Ishikawa (cell line): ENCODE measurements at regions not wholly inside any gene's neighbourhood (a gene's known extent, or its start where the extent isn't known, plus 50 kb on each side); places are given as distances from the start of the nearest gene placed in this dataset.

Experiments used
- CEBPB ChIP-seq: IDR thresholded peaks from 2 replicates; pipeline ENCODE4 v1.6.1; 2012
- CREB1 ChIP-seq: IDR thresholded peaks from 2 replicates; pipeline ENCODE4 v1.6.1; 2012; ENCODE audit warnings: low read depth
- EGR1 ChIP-seq: IDR thresholded peaks from 2 replicates; pipeline ENCODE4 v1.6.1; 2012
- EP300 ChIP-seq: IDR thresholded peaks from 2 replicates; pipeline ENCODE4 v1.6.1; 2012; ENCODE audit warnings: borderline replicate concordance
- FOXM1 ChIP-seq: IDR thresholded peaks from 2 replicates; pipeline ENCODE4 v1.6.1; 2012; ENCODE audit warnings: low read depth, borderline replicate concordance
- NFIC ChIP-seq: IDR thresholded peaks from 2 replicates; pipeline ENCODE4 v1.6.1; 2012
- RAD21 ChIP-seq: IDR thresholded peaks from 2 replicates; pipeline ENCODE4 v1.6.1; 2012; ENCODE audit warnings: low read depth
- TAF1 ChIP-seq: IDR thresholded peaks from 2 replicates; pipeline ENCODE4 v1.6.1; 2012; ENCODE audit warnings: low read depth, mild to moderate bottlenecking
- TCF12 ChIP-seq: IDR thresholded peaks from 2 replicates; pipeline ENCODE4 v1.6.1; 2012; ENCODE audit warnings: low read depth
- TEAD4 ChIP-seq: IDR thresholded peaks from 2 replicates; pipeline ENCODE4 v1.6.1; 2012
- YY1 ChIP-seq: IDR thresholded peaks from 2 replicates; pipeline ENCODE4 v1.6.1; 2012; ENCODE audit warnings: low read depth
- ZBTB7A ChIP-seq: IDR thresholded peaks from 2 replicates; pipeline ENCODE4 v1.6.1; 2012; ENCODE audit warnings: low read depth
- TF ChIP-seq, protein P1 (sequence below): IDR thresholded peaks from 2 replicates; pipeline ENCODE4 v1.6.1; 2012
- TF ChIP-seq, protein P2 (sequence below): IDR thresholded peaks from 2 replicates; pipeline ENCODE4 v1.6.1; 2012; ENCODE audit warnings: low read depth, mild to moderate bottlenecking
- TF ChIP-seq, protein P3 (sequence below): IDR thresholded peaks from 2 replicates; pipeline ENCODE4 v1.6.1; 2012

DNA sequence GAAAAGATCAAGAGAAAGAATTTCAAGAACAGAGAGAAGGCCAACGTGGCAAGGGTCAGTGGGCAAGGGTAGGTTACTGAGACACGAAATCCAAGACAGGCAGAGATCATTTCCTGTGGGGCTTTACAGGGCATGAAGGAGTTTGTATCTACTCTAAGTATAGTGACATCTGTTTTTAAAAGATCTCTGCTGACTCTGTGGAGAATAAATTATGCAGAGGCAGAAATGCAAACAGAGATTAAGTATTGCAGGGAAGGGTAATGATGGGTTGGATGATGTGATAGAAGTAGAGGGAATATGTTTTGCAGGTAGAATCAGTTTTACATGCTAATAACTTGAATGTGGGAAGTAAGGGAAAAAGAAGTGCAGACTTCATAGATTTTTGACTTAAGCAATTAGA is 243.5 kb downstream of the FRK start:
- TF ChIP-seq, protein P1, sequence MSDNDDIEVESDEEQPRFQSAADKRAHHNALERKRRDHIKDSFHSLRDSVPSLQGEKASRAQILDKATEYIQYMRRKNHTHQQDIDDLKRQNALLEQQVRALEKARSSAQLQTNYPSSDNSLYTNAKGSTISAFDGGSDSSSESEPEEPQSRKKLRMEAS: no peak
- TF ChIP-seq FOXM1 (no peak), EGR1 (no peak), CREB1 (no peak), TAF1 (no peak), EP300 (no peak), YY1 (no peak), ZBTB7A (no peak), CEBPB (no peak), RAD21 (no peak), TCF12 (no peak), NFIC (no peak), TEAD4 (no peak)
- TF ChIP-seq, protein P2, sequence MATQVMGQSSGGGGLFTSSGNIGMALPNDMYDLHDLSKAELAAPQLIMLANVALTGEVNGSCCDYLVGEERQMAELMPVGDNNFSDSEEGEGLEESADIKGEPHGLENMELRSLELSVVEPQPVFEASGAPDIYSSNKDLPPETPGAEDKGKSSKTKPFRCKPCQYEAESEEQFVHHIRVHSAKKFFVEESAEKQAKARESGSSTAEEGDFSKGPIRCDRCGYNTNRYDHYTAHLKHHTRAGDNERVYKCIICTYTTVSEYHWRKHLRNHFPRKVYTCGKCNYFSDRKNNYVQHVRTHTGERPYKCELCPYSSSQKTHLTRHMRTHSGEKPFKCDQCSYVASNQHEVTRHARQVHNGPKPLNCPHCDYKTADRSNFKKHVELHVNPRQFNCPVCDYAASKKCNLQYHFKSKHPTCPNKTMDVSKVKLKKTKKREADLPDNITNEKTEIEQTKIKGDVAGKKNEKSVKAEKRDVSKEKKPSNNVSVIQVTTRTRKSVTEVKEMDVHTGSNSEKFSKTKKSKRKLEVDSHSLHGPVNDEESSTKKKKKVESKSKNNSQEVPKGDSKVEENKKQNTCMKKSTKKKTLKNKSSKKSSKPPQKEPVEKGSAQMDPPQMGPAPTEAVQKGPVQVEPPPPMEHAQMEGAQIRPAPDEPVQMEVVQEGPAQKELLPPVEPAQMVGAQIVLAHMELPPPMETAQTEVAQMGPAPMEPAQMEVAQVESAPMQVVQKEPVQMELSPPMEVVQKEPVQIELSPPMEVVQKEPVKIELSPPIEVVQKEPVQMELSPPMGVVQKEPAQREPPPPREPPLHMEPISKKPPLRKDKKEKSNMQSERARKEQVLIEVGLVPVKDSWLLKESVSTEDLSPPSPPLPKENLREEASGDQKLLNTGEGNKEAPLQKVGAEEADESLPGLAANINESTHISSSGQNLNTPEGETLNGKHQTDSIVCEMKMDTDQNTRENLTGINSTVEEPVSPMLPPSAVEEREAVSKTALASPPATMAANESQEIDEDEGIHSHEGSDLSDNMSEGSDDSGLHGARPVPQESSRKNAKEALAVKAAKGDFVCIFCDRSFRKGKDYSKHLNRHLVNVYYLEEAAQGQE: no peak
- TF ChIP-seq, protein P3, sequence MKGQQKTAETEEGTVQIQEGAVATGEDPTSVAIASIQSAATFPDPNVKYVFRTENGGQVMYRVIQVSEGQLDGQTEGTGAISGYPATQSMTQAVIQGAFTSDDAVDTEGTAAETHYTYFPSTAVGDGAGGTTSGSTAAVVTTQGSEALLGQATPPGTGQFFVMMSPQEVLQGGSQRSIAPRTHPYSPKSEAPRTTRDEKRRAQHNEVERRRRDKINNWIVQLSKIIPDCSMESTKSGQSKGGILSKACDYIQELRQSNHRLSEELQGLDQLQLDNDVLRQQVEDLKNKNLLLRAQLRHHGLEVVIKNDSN: no peak

DNA sequence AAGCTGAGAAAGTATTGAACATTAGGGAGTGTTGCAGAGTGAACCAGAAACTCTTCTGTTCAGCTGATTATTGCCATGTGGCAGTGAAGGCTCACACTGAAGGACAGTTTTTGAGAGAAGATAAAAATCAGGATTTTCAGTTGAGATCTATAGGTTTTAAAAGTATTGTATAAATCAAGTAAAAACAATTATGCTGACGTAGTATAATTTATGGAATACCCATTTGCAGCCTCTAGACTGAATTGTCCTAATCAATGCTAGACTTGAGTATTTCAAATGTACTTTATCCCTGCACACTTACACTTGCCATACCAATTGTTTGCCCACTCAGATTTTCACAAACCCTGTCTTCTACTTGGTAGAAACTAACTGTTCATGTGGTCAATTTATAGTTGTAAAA is 245.8 kb downstream of the FRK start:
- TF ChIP-seq ZBTB7A (no peak), YY1 (no peak), FOXM1 (no peak), CREB1 (no peak), EP300 (no peak)
- TF ChIP-seq, protein P1: no peak

DNA sequence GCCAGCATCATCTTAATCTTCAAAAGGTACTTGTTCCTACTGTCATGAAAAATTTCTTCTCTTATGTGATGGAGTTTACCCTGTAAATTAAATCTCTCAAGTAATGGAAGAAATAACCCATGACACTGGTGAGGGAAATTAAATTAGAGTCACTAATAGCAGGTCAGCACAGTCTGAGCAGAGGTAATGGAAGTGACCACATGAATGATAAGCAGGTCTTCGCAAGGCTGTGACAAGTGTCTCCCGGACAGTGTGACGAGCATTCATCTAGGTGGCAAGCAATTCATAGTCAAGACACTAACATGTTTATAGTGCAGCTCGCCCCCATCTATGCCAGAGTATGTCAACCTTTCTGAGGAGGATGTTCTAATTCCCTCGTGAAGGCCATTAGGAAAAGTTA is 249.2 kb downstream of the FRK start:
- TF ChIP-seq FOXM1 (no peak), CREB1 (no peak), EGR1 (no peak), EP300 (no peak), YY1 (no peak), RAD21 (no peak), TCF12 (no peak), TEAD4 (no peak), NFIC (no peak), TAF1 (no peak)
- TF ChIP-seq, protein P2: no peak
- TF ChIP-seq, protein P3: no peak
- TF ChIP-seq, protein P1: no peak

DNA sequence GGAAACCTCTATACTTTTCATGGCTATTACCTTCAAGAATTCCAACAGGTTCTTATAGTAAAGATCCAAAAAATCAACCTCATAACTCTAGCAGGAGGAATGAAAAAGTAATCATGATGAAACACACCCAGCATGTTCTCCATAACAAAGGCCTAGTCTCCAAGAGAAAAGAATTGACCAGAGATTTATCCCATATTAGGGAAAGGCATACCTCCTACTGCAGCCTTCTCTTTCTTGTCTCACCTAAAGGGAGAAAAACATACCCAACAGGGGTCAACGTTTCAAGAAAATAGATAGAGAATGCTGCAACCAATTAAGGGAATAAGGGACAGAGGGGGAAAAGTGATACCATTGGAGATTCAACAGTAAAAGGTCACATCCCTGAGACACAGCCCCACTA is 262.5 kb downstream of the FRK start:
- no peak for TF ChIP-seq NFIC
- TF ChIP-seq EGR1: no peak
- no peak for TF ChIP-seq CEBPB
- no peak for TF ChIP-seq RAD21
- TF ChIP-seq, protein P3: no peak
- TF ChIP-seq ZBTB7A: no peak
- no peak for TF ChIP-seq CREB1
- TF ChIP-seq TCF12: no peak
- no peak for TF ChIP-seq EP300
- TF ChIP-seq TEAD4: no peak

DNA sequence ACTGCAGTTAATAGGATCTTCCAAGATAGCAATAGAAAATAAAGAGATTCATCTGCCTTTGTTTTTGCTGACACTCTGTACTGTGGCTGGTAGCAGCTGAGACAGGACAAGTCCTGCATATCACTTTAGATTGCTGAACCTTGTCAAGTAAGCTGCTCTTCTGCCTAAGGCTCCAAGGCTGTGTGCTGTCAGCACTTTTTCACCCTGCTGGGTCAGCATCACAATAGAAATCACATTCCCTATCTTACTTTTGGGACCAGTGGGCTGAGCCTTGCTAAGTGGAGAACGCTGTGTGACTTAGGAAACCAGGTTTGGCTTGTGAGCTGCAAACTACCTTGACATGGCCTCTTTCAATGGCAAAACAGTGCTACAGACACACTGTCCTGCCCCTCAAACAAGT is 263.9 kb downstream of the FRK start:
- TF ChIP-seq TAF1: no peak
- TF ChIP-seq YY1: no peak
- TF ChIP-seq CEBPB: no peak
- no peak for TF ChIP-seq NFIC

DNA sequence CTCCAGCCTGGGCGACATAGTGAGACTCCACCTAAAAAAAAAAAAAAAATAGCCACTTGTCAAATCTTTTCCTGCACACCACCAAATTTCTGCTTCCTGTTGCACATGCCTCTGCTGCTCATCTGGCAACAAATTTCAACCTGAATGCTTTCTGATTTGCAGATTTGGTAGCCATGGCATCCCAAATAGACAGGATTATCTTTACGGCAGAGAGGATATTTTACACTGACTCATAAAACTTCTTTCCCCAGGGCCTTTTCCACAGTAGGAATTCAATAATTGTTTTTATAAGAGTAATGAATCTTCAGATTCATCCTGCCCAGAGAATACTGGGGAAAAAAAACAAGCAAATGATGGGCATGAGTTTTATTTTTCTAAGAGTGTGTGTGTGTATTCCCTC is 264.6 kb downstream of the FRK start:
- no peak for TF ChIP-seq EP300
- no peak for TF ChIP-seq CEBPB
- no peak for TF ChIP-seq FOXM1
- TF ChIP-seq YY1: no peak
- no peak for TF ChIP-seq EGR1
- no peak for TF ChIP-seq TCF12
- no peak for TF ChIP-seq NFIC
- TF ChIP-seq TAF1: no peak
